Activated T-cell treated with anti-CD3 and anti-CD28 coated beads, Interleukin-2, amount 50 U/mL, for 4 hours (primary cell): ENCODE measurements at regions not wholly inside any gene's neighbourhood (a gene's known extent, or its start where the extent isn't known, plus 50 kb on each side); places are given as distances from the start of the nearest gene placed in this dataset.
"Not testable (repeated sequence)": the region's sequence is repeated elsewhere in the genome, so short reads cannot be mapped to it uniquely, and the experiment has no call there.

Experiments used
- ATAC-seq, 2 donors: fragments of 200-7000 bp; cut with Tn5 transposase; one replicate each; pipeline ENCODE4 v1.10.0; 2021
- DNase-seq: peaks from one replicate; pipeline ENCODE4 v3.0.0-alpha.2; 2020
- H3K27me3 Mint-ChIP-seq: one replicate; pipeline ENCODE4 v1.8.0; 2021; ENCODE audit warnings: low read depth, mixed read lengths
- H3K36me3 Mint-ChIP-seq: one replicate; pipeline ENCODE4 v1.8.0; 2022; ENCODE audit warnings: mixed read lengths; ENCODE audit not compliant: insufficient read depth
- H3K4me1 Mint-ChIP-seq: one replicate; pipeline ENCODE4 v1.8.0; 2021; ENCODE audit warnings: low read depth, mixed read lengths
- H3K4me3 Mint-ChIP-seq: one replicate; pipeline ENCODE4 v1.8.0; 2021; ENCODE audit warnings: mild to moderate bottlenecking, moderate library complexity, mixed read lengths
- H3K9me3 Mint-ChIP-seq: one replicate; pipeline ENCODE4 v1.8.0; 2021; ENCODE audit warnings: mixed read lengths

DNA sequence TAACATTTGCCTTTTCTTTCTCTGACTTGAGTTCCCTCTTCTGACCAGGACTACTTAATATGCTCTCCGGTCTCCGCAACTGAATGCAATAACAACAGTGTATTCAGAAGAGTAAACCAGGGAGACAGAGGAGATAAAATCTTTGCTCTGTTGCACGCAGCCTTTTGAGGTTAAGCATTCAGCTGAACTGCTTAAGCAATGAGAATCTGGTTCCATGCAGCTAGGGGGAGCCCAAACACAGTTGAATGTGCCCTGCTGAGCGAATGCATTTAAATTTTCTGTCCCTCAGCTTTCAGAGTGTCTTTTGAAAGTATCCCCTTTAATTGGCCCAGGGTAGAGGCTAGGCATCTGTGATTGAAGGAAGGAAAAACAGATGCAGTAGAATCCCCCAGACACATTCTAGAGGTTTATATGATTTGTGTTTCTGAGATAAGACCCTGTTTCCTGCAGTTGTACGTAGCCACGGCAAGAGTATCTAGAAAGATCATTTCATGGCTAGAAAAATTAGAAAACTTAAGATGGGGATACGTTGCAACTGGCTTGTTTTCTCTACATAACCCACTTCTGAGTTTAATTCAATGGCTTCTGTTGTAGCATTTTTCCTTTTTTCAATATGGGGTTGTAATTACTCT is 309.6 kb downstream of the TUSC7 start:
- no peaks in the 10 kb centered on the region for H3K4me1 Mint-ChIP-seq
- ATAC-seq (no peak), DNase-seq (no peak)
- no peaks in the 10 kb centered on the region for H3K36me3 Mint-ChIP-seq
- no peaks in the 10 kb centered on the region for H3K9me3 Mint-ChIP-seq
- no peak overlapping the region for H3K4me3 Mint-ChIP-seq
- no peaks in the 10 kb centered on the region for H3K27me3 Mint-ChIP-seq

DNA sequence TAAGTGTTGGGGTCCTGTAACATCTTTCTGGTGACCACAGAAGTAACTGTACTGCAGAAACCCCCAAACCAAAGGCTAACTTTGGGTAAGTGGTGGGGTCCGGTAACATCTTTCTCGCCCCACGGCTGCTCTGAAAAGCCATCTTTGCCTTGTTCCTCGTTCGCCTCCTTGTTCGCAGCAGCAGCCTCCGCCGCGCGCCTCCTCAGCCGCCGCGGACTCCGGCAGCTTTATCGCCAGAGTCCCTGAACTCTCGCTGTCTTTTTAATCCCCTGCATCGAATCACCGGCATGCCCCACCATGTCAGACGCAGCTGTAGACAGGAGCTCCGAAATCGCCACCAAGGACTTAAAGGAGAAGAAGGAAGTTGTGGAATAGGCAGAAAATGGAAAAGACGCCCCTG is 316.8 kb downstream of the TUSC7 start:
- Mint-ChIP-seq H3K36me3 (no peaks in the 10 kb centered on the region), H3K4me3 (no peak overlapping the region), H3K9me3 (peaks cover 8% of the 10 kb centered on the region), H3K4me1 (no peaks in the 10 kb centered on the region), H3K27me3 (no peaks in the 10 kb centered on the region)
- no peak for DNase-seq
- ATAC-seq: no peak

DNA sequence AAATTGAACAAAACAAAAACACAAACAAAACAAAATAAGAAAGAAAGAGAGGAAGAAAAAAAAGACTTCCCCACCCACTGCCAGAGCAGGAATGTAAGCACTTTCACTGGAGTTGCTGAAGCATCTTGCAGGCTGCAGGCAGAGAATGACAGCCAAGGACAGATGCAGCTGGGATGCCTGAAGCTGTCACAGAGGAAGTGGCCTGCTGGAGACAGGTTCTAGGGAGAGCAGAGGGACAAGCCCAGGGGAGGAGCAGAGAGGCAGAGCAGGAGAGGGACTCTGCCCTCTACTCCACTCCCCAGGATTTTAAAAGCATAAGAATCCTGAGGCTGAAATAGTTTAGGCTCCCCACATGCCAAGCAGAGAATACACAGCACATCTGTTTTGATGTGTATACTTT is 326.2 kb downstream of the TUSC7 start:
- no peaks in the 10 kb centered on the region for H3K9me3 Mint-ChIP-seq
- ATAC-seq (no peak), DNase-seq (no peak)
- no peaks in the 10 kb centered on the region for H3K36me3 Mint-ChIP-seq
- H3K4me1 Mint-ChIP-seq: no peaks in the 10 kb centered on the region
- no peaks in the 10 kb centered on the region for H3K27me3 Mint-ChIP-seq
- H3K4me3 Mint-ChIP-seq: no peak overlapping the region

DNA sequence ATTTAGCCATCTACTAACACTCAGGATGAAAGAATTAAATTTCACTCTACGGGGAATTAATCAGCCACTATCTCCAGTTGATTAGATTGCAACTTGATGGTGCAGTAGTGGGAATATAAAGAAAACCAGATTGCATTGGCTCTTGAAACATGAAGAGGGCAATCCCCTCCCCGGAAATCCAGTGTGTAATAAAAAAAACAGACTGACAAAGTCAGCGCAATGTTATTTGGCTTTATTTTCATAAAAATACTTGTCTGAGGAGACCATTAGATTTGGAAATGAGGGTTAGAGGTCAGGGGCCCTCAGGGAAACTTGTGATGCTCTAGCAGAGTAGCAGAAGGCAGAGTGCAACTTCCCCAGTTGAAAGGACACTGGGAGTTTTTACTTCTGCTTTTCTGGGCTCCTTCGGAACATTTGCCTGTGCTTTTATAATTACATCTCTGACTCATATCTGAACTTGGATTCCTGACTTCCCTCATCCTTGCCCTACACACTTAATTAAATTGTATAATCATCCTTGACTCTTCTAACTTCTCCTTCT is 326.8 kb downstream of the TUSC7 start:
- DNase-seq (no peak), ATAC-seq (no peak)
- Mint-ChIP-seq H3K27me3 (no peaks in the 10 kb centered on the region), H3K36me3 (no peaks in the 10 kb centered on the region), H3K9me3 (no peaks in the 10 kb centered on the region), H3K4me1 (no peaks in the 10 kb centered on the region), H3K4me3 (no peak overlapping the region)

DNA sequence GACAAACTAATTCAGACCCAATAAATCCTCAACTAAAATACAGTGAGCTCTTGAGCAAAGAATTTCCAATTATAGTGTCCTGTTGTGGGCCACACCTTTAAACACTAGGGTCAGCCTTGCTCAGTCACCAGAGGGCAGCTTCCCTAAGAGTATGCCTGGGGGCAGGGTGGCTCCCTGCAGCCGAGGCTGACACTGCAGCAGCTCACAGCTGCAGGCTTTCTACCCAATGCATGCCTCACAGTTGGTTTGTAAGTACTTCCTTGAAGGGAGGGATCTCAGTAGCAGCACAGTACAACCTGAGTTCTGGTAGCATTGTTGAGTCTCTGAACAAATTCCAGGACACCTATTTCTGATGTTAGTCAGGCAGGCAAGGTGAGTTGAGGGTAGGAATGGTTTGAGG is 335.6 kb downstream of the TUSC7 start:
- no peak for ATAC-seq

DNA sequence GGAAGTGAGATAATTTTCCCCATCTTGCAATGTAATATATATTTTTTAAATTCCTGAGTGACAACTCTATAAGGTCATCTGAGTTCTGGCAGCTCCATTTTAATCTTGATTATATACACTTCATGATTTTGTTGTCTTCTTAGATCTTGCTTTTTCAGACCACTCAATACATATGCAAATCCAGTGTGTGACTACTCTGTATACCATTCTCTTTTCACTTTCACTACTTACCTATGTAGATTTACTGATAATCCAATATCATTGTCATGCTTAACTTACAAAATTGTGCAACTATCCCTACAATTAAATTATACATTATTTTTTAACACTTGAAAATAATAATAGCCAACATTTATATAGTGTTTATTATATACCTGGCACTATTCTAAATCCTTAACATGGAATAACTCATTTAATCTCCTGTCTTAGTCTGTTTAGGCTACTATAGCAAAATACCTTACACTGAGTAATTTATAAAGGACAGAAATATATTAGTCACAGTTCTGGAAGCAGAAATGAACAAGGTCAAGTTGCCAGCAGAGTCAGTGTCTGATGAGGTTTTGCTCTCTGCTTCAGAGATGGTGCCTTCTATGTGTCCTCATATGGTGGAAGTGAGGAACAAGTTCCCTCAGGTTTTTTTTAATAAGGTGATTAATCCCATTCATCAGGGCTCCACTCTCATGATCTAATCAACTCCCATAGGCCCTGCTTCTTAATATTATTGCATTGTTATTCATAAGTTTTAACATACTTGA is 338.5 kb downstream of the TUSC7 start:
- H3K4me1 Mint-ChIP-seq: no peaks in the 10 kb centered on the region
- no peak overlapping the region for H3K4me3 Mint-ChIP-seq
- no peaks in the 10 kb centered on the region for H3K36me3 Mint-ChIP-seq
- H3K9me3 Mint-ChIP-seq: peaks cover 7% of the 10 kb centered on the region
- ATAC-seq: no peak
- DNase-seq: no peak
- H3K27me3 Mint-ChIP-seq: no peaks in the 10 kb centered on the region

More for the DNA sequence above, 335.6 kb downstream of the TUSC7 start:
- Mint-ChIP-seq H3K27me3 (no peaks in the 10 kb centered on the region), H3K4me3 (no peak overlapping the region), H3K36me3 (no peaks in the 10 kb centered on the region), H3K9me3 (peaks cover 7% of the 10 kb centered on the region), H3K4me1 (no peaks in the 10 kb centered on the region)
- DNase-seq: no peak

DNA sequence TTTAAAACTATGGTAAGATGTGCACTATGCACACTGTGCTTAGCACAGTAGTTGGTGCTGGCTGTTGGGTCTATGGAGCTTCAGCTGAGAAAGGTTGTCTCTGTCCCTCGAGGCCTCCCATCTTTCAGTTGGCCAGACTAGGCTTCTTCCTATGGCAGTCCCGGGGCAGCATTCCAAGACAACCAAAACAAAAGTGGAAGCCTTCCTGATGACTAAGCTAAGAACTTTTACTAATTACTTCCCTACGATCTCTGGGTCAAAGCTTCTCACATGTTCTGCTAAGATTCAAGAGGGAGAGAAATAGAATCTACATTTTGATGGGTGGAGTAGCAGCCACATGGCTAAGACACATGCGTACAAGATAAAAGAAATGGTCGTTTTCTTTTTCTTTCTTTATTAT is 342.8 kb downstream of the TUSC7 start:
- ATAC-seq: no peak
- Mint-ChIP-seq H3K9me3 (peaks cover 7% of the 10 kb centered on the region), H3K4me3 (no peak overlapping the region), H3K4me1 (no peaks in the 10 kb centered on the region), H3K27me3 (no peaks in the 10 kb centered on the region), H3K36me3 (no peaks in the 10 kb centered on the region)
- no peak for DNase-seq

DNA sequence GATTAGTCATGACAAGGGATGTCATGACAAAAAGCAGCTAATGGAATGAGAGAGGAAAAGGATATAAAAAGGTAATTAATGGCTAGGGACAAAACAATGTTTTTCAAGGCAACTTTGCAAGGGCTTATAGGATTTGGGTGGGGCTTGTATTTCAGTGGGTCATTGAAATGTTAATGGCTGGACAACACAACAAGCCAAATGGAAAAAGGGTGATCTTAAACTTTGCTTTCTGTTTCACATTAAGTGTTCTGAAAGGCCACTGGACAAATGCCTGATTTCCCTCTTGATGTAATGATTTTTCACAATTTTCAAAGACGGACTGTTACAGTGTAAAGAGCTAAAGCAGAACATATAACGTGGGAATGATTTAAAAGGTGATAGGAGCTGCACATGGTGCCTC is 345.0 kb downstream of the TUSC7 start:
- no peaks in the 10 kb centered on the region for H3K27me3 Mint-ChIP-seq
- no peaks in the 10 kb centered on the region for H3K4me1 Mint-ChIP-seq
- DNase-seq: no peak
- H3K9me3 Mint-ChIP-seq: peaks cover 2% of the 10 kb centered on the region
- H3K36me3 Mint-ChIP-seq: no peaks in the 10 kb centered on the region
- no peak overlapping the region for H3K4me3 Mint-ChIP-seq
- no peak for ATAC-seq

DNA sequence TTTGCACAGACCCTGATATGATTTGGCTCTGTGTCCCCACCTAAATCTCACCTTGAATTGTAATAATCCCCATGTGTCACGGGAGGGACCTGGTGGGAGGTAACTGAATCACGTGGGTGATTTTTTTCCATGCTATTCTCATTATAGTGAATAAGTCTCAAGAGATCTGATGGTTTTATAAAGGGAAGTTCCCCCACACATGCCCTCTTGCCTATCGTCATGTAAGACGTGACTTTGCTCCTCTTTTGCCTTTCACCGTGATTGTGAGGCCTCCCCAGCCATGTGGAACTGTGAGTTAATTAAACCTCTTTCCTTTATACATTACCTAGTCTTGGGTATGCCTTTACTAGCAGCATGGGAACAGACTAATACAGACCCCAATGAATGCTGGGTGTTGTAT is 347.4 kb downstream of the TUSC7 start:
- not testable (repeated sequence) for H3K36me3 Mint-ChIP-seq, H3K4me1 Mint-ChIP-seq, ATAC-seq, H3K27me3 Mint-ChIP-seq, DNase-seq, H3K9me3 Mint-ChIP-seq, H3K4me3 Mint-ChIP-seq

DNA sequence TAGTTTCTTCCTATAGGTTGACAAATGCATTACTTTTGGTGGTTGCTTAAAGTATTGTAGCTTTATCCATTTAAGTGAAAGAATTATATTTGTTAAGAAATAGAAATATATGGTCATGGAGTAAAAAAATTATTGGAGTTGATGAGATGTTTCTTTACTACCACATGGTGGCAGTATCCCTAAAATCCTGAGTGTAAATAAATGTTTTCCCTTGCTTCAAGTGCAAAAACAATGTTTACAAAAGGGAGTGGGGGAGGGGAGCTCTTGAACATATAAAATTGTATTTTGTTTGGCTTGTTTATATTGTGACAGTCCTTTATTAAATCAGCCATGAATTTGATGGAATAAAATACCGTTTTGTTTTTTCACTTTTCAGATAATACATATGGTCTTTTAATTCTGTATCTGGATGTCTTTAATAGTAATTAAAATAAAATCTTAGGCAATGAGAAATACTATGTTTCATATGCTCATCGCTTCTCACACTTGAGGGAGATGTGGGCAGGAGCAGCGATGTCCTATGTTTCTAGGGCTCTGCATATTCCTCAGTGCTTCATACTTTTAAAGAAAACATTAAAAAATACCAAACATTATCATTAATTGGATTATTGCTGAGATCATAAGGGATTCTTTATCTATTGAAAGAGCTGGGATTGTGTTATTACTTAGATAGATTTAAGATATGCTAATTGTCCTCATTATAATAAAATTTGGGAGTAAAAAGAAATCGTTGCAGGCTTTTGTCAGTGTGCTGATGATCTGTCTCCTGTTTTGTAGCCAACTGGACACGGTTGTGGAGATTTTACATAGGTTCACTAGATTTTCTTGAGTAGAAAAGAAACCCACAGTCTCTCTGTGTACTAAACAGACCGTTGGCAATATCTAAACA is 349.7 kb downstream of the TUSC7 start:
- no peaks in the 10 kb centered on the region for H3K9me3 Mint-ChIP-seq
- H3K27me3 Mint-ChIP-seq: no peaks in the 10 kb centered on the region
- no peaks in the 10 kb centered on the region for H3K4me1 Mint-ChIP-seq
- ATAC-seq: no peak
- no peak overlapping the region for H3K4me3 Mint-ChIP-seq
- no peaks in the 10 kb centered on the region for H3K36me3 Mint-ChIP-seq
- no peak for DNase-seq

DNA sequence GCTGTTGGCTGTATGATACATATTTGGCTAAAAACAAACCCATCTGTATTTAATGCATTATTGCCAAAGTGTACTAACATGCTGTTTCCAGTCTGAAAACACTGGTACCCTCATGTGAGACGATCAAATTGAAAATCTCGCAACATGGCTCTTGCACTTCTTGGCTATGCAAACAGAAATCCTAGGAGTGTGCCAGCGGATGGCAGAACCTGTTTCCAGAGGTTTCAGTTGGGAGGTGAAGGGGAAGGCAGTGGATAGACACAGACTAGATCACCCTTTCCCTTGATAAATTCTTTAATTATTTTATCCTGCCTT is 350.3 kb downstream of the TUSC7 start:
- no peak for ATAC-seq
- H3K9me3 Mint-ChIP-seq: no peaks in the 10 kb centered on the region
- no peaks in the 10 kb centered on the region for H3K27me3 Mint-ChIP-seq
- H3K4me3 Mint-ChIP-seq: no peak overlapping the region
- H3K4me1 Mint-ChIP-seq: no peaks in the 10 kb centered on the region
- no peak for DNase-seq
- H3K36me3 Mint-ChIP-seq: no peaks in the 10 kb centered on the region

DNA sequence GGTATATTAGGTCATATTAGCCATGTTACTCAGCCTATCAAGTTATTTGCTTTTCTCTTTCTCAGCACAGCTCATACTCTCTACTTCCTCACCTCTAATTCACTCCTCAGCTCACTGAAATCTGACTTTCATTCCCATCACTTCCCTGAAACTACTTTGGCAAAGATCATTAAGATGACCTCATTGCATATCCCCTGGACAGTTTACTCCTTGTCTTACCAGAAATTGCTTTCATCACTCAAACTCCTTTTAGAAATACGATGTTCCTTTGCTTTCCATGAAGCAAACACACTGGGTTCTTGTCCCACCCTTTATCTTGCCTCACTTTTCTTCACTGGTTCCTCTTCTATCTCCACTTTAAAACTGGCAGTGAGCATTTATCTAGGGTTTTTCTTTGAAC is 354.4 kb downstream of the TUSC7 start:
- H3K9me3 Mint-ChIP-seq: peaks cover 4% of the 10 kb centered on the region
- no peaks in the 10 kb centered on the region for H3K4me1 Mint-ChIP-seq
- DNase-seq (no peak), ATAC-seq (no peak)
- H3K27me3 Mint-ChIP-seq: no peaks in the 10 kb centered on the region
- H3K36me3 Mint-ChIP-seq: no peaks in the 10 kb centered on the region
- H3K4me3 Mint-ChIP-seq: no peak overlapping the region

DNA sequence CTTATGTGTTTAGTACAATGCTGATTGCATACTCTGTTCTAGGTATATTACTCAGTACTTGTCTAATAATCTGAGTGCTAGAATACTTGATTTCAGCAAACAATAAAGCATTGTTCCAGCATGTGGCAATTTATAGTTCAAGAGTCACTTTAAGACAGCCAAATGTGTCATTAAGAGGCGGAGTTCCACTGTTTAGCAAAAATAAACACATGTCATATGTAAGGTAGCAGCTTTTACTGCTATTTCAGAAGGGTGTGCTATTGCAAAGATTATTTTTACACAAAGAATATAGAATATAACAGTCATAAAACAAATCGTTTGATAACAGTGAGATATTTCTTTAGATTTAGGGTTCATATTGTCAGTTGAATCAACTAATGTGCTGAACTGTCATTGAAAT is 358.7 kb downstream of the TUSC7 start:
- H3K9me3 Mint-ChIP-seq: peaks cover 8% of the 10 kb centered on the region
- no peaks in the 10 kb centered on the region for H3K27me3 Mint-ChIP-seq
- H3K36me3 Mint-ChIP-seq: no peaks in the 10 kb centered on the region
- no peak for DNase-seq
- H3K4me3 Mint-ChIP-seq: no peak overlapping the region
- no peaks in the 10 kb centered on the region for H3K4me1 Mint-ChIP-seq
- no peak for ATAC-seq

DNA sequence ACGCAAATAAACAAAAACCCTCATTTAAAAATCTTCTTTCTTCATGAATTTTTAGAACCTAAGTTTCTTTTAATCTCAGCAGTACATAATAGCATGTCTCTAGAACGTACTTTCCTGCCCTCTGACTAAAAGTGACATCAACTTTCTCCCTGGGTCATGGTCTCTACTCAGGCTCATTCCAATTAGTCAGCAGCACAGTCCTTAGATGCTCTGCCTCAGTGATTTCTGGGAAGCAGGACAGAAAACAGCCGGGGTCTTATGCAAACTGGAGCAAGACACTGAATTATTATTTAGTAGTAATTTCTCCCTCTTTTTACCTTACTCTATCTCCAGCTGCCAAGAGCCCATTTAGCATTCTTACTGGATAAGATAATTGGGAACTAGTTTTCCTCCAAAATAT is 365.2 kb downstream of the TUSC7 start:
- no peak for DNase-seq
- Mint-ChIP-seq H3K9me3 (no peaks in the 10 kb centered on the region), H3K27me3 (no peaks in the 10 kb centered on the region), H3K4me1 (no peaks in the 10 kb centered on the region), H3K36me3 (no peaks in the 10 kb centered on the region), H3K4me3 (no peak overlapping the region)
- no peak for ATAC-seq

DNA sequence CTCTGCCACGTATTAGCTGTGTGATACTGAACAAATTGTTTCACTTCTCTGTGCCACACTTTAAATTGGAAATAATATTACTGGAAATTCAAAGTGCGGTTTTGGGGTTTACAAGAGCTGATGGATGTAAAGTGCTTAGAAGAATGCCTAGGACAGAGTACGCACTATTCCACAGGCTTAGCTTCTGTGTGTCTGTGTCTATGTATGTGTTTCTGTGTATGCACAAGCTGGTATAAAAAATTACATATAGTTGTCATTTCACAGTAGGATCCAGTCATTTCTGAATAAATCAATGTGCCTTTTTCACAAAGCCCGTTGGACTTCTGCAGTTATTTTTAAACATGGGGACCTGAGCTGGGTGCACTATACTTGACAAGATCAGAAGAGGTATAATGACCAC is 370.4 kb downstream of the TUSC7 start:
- ATAC-seq (no peak), DNase-seq (no peak)
- Mint-ChIP-seq H3K4me1 (no peaks in the 10 kb centered on the region), H3K4me3 (no peak overlapping the region), H3K36me3 (no peaks in the 10 kb centered on the region), H3K9me3 (peaks cover 10% of the 10 kb centered on the region), H3K27me3 (no peaks in the 10 kb centered on the region)
